ENCODE measurements at regions not wholly inside any gene's neighbourhood (a gene's known extent, or its start where the extent isn't known, plus 50 kb on each side); places are given as distances from the start of the nearest gene placed in this dataset.
A peak's percentile ranks its signal among the peaks of the same experiment; 100 is the strongest.
"Not testable (repeated sequence)": the region's sequence is repeated elsewhere in the genome, so short reads cannot be mapped to it uniquely, and the experiment has no call there.

- DNase-seq: no peak
Observed at GRCh38 chr7:106562711-106563366, 98.1 kb downstream of the CCDC71L start.

- no peak for DNase-seq
Observed at GRCh38 chr7:106561666-106562411, 99.1 kb downstream of the CCDC71L start.

GRCh38 chr7:106561151-106561550 lies 99.8 kb downstream of the CCDC71L start:
- DNase-seq: no peak

- DNase-seq: no peak
Observed at GRCh38 chr7:106560482-106560881, 100.5 kb downstream of the CCDC71L start.

GRCh38 chr7:106556244-106556643 lies 104.7 kb downstream of the CCDC71L start:
- not testable (repeated sequence) for DNase-seq

- not testable (repeated sequence) for DNase-seq
Observed at GRCh38 chr7:106554623-106555022, 106.3 kb downstream of the CCDC71L start.

GRCh38 chr7:106553446-106553836 lies 107.5 kb downstream of the CCDC71L start:
- no peak for DNase-seq

- no peak for DNase-seq
Observed at GRCh38 chr7:106552645-106553445, 108.1 kb downstream of the CCDC71L start.

GRCh38 chr7:106551936-106552335 lies 109.0 kb downstream of the CCDC71L start:
- no peak for DNase-seq

- DNase-seq: no peak
Observed at GRCh38 chr7:106548491-106548890, 112.5 kb downstream of the CCDC71L start.

- no peak for DNase-seq
Observed at GRCh38 chr7:106545275-106545674, 115.7 kb downstream of the CCDC71L start.

- DNase-seq: no peak
Observed at GRCh38 chr7:106543221-106543757, 117.7 kb downstream of the CCDC71L start.

- peak; percentile 1 for DNase-seq
Observed at GRCh38 chr7:106542550-106543220, 118.3 kb downstream of the CCDC71L start.

GRCh38 chr7:106538638-106539037 lies 122.3 kb downstream of the CCDC71L start:
- DNase-seq: no peak

- no peak for DNase-seq
Observed at GRCh38 chr7:106537119-106537518, 123.8 kb downstream of the CCDC71L start.

- no peak for DNase-seq
Observed at GRCh38 chr7:106536079-106536478, 124.9 kb downstream of the CCDC71L start.

- DNase-seq: no peak
Observed at GRCh38 chr7:106535234-106535932, 125.6 kb downstream of the CCDC71L start.

- DNase-seq: no peak
Observed at GRCh38 chr7:106534271-106534846, 126.6 kb downstream of the CCDC71L start.

GRCh38 chr7:106530183-106530582 lies 130.8 kb downstream of the CCDC71L start:
- DNase-seq: not testable (repeated sequence)

GRCh38 chr7:106526617-106527016 lies 134.3 kb downstream of the CCDC71L start:
- not testable (repeated sequence) for DNase-seq

- DNase-seq: no peak
Observed at GRCh38 chr7:106524690-106525059, 136.3 kb downstream of the CCDC71L start.

GRCh38 chr7:106523482-106523881 lies 137.5 kb downstream of the CCDC71L start:
- DNase-seq: no peak
